Mesodermal cell (in vitro differentiated cells): ENCODE measurements at regions not wholly inside any gene's neighbourhood (a gene's known extent, or its start where the extent isn't known, plus 50 kb on each side); places are given as distances from the start of the nearest gene placed in this dataset.
A peak's percentile ranks its signal among the peaks of the same experiment; 100 is the strongest.

Source experiments
- H3K27ac ChIP-seq: 2 replicates; pipeline ENCODE4 v1.7.0; 2013; ENCODE audit warnings: mild to moderate bottlenecking, low read depth, low read length, moderate library complexity; ENCODE audit not compliant: severe bottlenecking
- H3K36me3 ChIP-seq: 2 replicates; pipeline ENCODE4 v1.7.1; 2013; ENCODE audit warnings: mild to moderate bottlenecking, low read length, moderate library complexity; ENCODE audit not compliant: control insufficient read depth, insufficient read depth
- H3K4me1 ChIP-seq: one replicate; pipeline ENCODE4 v1.7.1; 2013; ENCODE audit warnings: mild to moderate bottlenecking, low read length; ENCODE audit not compliant: insufficient read depth, control insufficient read depth, poor library complexity, severe bottlenecking
- H3K4me3 ChIP-seq: 2 replicates; pipeline ENCODE4 v1.7.0; 2013; ENCODE audit warnings: low read length, control low read depth, mild to moderate bottlenecking; ENCODE audit not compliant: insufficient read depth, poor library complexity, severe bottlenecking; ENCODE audit errors: extremely low read depth
- H3K9me3 ChIP-seq: 2 replicates; pipeline ENCODE4 v1.7.1; 2013; ENCODE audit warnings: mild to moderate bottlenecking, low read length, moderate library complexity; ENCODE audit not compliant: control insufficient read depth
- WGBS, 2 experiments: methylation state at CpG; one replicate each; pipeline ENCODE4 v1.1.5; 2013; ENCODE audit warnings: missing lambda C conversion rate in 2 of 2; ENCODE audit not compliant: insufficient coverage in 2 of 2; 5-methylcytosine and 5-hydroxymethylcytosine counted together

DNA sequence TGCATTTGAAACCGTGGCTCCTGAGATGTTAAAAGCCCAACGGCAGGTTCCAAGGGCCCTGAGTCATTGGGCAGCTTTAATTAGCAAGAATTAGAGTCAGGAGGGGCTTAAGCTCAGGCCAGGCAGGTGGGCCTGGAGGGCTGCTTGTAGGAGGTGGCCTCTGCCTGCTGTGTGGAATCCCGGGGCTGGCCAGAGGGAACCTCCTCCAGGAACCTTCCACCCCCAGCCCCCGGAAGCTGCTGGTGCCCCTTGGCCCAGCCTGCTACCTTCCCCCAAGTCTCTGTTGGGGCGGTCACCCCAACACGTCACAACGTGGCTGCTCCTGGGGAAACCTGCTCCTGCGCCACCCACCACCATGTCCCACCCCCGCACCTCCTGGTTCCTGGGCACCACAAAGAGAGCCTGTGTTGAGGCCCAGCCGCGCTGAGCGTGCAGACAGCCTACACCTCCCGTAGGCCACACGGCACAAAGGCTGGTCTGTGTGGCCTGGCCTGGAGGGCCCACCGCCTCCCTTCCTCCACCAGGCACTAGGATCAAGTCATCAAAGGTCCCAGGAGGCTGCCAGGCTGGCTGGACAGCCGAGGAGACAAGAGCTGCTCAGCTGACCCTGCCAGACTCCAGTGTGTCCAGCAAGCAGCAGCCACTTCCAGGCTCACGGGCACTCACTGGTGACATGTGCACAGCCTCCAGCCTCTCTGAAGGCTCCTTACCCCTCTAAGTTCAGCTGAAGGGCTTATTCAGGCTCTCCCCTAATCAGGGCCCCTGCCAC, 86.3 kb downstream of the SNX5 start:
- no peak overlapping the region for H3K4me3 ChIP-seq
- no peaks in the 10 kb centered on the region for H3K9me3 ChIP-seq
- 78 to 87% methylated on average over 11 to 14 of the region's 17 CpGs for WGBS, 2 experiments
- H3K36me3 ChIP-seq, result no peaks in the 10 kb centered on the region
- peaks cover 6% of the 10 kb centered on the region for H3K4me1 ChIP-seq
- H3K27ac ChIP-seq, result peak overlapping the region; percentile 36

DNA sequence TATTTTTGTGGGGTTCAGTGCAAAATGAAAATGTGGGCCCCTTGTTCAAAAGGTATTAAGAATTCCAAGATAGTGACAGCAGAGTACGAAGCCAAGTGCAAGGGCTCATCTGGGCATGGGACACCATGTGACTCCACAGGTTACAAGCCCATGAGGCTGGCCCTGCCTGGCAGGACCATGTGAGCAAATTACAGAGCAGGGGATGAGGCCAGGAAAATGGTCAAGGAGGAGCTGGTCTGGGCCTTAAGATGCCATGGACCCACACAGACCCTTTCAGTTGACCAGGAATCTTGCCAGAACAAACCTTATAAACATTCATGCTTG, 86.9 kb downstream of the SNX5 start:
- Histone ChIP-seq H3K27ac (no peak overlapping the region), H3K4me1 (peaks cover 6% of the 10 kb centered on the region), H3K36me3 (no peaks in the 10 kb centered on the region), H3K9me3 (no peaks in the 10 kb centered on the region), H3K4me3 (no peak overlapping the region)
- WGBS, 2 experiments, result 82 to 100% methylated on average over 1 of the region's 1 CpG

DNA sequence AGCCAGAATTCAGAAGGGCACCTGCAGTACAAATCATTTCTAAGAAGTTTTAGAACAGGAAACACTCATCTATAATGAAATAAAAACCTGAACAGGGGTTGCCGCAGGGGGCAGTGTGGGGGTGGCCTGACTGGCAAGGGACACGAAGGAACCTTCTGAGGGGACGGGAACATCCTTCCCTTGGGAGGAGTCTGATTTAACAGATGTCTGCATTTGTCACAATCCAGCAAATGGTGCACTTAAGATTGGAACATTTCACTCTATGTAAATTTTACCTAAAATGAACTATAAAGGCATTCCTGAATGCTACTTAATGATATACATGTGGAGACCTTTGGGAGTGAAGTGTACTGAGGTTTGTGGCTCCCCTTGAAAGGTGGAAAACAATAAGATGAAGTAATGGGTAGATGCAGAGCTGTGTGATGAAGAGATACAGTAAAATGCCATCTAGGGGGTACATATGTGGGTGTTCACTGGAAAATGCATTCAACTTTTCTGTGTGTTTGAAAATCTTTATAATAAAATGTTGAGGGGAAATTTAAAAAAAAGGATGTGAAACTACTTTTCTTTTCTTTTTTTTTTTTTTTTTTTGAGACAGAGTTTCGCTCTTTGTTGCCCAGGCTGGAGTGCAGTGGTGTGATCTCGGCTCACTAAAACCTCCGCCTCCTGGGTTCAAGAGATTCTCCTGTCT, 89.5 kb downstream of the SNX5 start:
- Histone ChIP-seq H3K4me1 (peaks cover 6% of the 10 kb centered on the region), H3K36me3 (no peaks in the 10 kb centered on the region), H3K4me3 (no peak overlapping the region), H3K9me3 (no peaks in the 10 kb centered on the region), H3K27ac (no peak overlapping the region)
- WGBS, 2 experiments, result 92 to 100% methylated on average over 3 to 4 of the region's 6 CpGs

DNA sequence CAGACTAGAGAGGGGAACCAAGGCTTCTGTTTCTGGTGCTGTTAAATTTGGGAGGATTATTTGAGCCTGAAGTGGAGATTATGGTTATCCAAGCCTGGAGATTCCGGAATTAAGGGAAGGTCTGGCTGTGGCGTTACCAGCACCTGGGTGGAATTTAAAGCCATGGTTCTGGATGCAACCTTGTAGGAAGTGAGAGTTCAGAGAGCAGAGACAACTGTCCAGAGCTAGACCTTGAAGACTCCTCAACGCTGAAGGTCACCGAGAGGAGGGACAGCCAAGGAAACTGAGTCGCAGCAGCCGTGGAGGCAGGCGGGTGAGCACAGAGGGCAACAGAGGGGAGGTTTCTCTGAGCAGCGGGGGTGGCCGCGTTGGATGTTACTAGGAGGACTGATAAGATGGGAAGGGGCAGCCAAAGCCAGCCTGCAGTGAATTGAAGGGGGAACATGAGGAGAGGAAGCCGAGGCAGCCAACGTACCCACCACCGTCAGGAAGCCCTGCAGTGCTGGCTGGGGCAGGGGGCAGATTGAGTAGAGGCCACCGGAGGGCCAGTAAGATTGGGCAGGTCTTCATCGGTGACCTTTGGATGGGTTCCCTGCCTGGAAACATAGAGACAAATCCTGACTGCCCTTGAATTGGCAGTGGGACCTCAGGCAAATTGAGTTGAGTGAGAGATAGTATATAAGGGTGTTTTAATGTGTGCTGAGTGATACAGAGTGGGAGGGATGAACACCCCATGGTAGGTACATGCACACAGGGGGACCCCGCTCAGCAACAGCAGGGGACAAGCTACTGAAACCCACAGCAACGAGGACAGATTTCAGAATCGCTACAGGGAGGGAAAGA, 90.3 kb downstream of the SNX5 start:
- H3K27ac ChIP-seq, result no peak overlapping the region
- H3K36me3 ChIP-seq, result no peaks in the 10 kb centered on the region
- H3K4me1 ChIP-seq, result peaks cover 6% of the 10 kb centered on the region
- H3K9me3 ChIP-seq, result no peaks in the 10 kb centered on the region
- WGBS, 2 experiments, result 91 to 94% methylated on average over 16 to 18 of the region's 18 CpGs
- H3K4me3 ChIP-seq, result no peak overlapping the region

DNA sequence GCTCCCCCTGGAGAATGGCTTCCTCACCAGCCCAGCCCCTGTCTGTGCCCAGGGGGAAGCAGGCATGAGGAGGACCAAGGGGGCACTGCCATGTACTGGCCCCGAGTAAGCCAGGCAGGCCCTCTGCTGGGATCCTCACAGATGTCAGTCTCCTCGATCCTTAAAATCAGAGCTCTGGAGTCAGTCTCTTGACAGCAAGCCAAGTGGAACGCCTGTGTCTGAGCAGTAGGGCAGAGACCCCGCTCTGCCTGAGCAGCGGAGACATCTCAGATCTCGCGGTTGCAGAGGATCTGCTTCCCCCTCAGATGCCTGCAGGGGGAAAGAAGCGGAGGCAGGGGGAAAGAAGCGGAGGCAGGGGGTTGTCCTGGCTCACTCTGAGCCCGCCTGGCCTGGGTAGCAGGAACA, 92.6 kb downstream of the SNX5 start:
- 45 to 53% methylated on average over 6 to 8 of the region's 10 CpGs for WGBS, 2 experiments
- Histone ChIP-seq H3K4me1 (no peaks in the 10 kb centered on the region), H3K27ac (no peak overlapping the region), H3K36me3 (no peaks in the 10 kb centered on the region), H3K9me3 (no peaks in the 10 kb centered on the region), H3K4me3 (no peak overlapping the region)

DNA sequence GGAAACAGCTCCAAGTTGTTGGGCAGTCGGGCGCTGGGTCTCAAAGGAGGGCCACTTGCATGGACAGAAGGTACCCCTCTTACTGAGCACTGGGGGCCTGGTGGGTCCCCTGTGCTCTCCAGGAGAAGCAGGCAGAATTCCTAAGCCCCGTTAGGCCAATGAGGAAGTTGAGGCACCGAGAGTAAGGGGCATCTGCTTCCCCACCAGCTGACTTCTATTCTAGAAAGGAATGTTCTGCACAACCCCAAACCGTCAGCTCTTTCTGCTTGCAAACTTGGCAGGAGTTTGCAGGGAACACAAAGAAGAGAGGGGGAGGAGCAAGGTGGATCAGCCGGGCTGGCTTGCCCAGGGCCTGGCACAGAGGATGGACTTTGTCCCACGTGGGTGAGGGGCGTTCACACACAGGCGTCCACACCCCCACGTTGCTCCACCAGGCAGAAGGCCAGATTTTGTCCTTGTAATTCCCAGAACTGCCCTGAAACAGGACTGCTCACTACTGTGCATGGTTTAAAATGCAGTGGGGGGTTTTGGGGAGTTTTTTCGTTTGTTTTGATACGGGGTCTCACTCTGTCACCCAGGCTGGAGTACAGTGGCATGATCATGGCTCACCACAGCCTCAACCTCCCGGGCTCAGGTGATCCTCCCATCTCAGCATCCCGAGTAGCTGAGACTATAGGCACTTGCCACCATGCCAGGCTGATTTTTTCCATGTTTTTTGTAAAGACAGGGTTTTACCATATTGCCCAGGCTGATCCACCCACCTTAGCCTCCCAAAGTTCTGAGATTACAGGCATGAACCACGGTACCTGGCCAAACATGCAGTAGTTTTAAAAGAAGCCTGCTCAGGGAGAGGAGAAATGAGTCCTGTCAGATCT, 93.3 kb downstream of the SNX5 start:
- H3K27ac ChIP-seq, result no peak overlapping the region
- no peaks in the 10 kb centered on the region for H3K9me3 ChIP-seq
- no peak overlapping the region for H3K4me3 ChIP-seq
- 81 to 84% methylated on average over 11 to 14 of the region's 15 CpGs for WGBS, 2 experiments
- H3K4me1 ChIP-seq, result no peaks in the 10 kb centered on the region
- H3K36me3 ChIP-seq, result no peaks in the 10 kb centered on the region

DNA sequence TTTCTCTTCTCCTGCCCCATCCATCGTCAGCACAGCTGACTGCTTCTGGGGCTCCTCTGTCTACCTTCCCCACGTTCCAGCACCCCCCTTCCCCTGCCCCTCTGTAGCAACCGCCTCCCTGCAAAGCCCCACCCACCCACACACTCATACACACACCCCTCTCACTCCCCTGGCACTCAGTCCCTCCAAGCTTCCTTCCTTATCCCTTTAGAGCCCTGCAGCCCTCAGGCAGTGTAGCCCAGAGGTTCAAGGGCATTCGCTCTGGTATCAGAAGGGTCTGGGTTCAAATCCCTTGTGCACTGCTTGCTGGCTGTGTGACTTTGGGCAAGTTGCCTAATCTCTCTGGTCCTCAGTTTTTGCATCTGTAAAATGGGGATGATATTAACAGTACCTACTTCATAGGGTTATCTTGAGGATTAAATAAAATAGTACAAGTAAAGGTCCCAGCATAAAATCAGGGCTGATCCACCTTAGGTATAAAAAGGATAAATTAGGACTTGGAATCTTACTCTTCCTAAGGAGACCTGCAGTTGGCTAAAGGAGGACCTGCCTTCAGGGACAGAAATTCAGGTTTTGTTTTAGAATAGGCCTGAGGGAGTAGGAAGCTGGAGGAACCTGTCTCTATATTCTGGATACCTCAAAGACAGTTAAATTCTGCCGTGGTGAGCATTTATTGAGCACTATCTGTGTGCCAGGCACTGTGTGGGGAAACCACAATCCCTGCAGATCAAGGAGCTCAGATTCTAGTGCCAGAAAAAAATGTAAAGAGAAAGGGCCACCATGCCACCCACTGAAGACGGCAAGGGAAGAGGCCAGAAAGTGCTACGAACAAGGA, 94.1 kb downstream of the SNX5 start:
- H3K4me1 ChIP-seq, result no peaks in the 10 kb centered on the region
- H3K27ac ChIP-seq, result no peak overlapping the region
- WGBS, 2 experiments, result 76 to 78% methylated on average over 5 to 6 of the region's 7 CpGs
- no peaks in the 10 kb centered on the region for H3K36me3 ChIP-seq
- no peak overlapping the region for H3K4me3 ChIP-seq
- H3K9me3 ChIP-seq, result no peaks in the 10 kb centered on the region

DNA sequence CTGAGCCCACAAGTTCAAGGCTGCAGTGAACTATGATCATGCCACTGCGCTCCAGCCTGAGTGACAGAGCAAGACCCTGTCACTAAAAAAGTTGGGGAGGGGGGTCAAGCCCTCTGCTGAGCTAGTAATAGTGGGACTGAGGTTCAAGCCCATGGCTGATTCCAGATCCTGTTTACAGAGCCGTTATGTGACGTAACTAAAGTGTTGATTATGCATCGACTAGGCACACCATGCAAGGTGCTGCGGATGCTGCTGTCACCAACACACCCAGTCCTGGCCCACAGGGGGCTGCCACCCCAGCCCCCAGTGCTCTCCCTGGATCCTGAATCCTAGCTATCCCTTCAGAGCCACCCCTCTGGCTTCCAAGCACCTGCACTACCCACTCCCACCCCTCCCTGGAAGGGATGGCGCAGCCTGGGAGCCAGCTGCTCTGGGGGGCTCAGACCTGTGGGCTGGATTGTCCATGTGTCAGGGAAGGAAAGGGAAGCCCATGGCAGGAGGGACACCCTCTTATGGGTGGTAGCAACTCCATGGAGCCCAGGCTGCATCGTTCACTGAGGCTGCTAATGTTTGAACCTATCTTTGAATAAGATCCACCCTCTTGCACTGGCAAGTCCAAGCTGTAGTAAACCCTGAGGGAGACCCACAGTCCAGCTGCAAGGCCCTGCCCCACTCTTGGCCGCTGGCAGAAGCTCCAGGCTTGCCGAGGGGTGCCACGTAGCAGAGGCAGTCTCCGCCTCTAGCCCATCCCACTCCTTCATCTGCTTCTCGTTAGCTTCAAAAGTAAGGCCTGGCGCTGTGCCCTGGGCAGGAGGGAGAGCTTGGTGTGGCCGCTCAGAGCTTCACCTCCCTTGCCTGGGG, 95.0 kb downstream of the SNX5 start:
- H3K4me3 ChIP-seq, result no peak overlapping the region

DNA sequence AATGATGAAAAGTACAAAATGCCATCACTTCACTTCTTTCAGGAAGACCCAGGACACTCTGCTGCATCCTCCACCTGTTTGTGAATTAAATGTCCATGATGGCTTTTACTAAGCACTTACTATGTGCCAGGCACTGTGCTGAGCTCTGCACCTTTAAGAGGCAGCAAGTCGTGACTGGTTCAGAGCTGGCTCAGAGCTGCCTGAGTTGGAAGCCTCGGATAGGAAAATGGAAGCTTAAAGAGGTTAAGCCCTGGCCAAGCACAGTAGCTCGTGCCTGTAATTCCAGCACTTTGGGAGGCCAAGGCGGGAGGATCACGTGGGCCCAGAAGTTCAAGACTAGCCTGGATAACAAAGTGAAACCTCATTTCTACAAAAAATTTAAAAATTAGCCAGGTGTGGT, 95.6 kb downstream of the SNX5 start:
- H3K4me1 ChIP-seq, result no peaks in the 10 kb centered on the region
- H3K4me3 ChIP-seq, result no peak overlapping the region
- no peak overlapping the region for H3K27ac ChIP-seq
- no peaks in the 10 kb centered on the region for H3K36me3 ChIP-seq
- 75 to 77% methylated on average over 5 of the region's 5 CpGs for WGBS, 2 experiments
- H3K9me3 ChIP-seq, result no peaks in the 10 kb centered on the region

More for the DNA sequence above, 95.0 kb downstream of the SNX5 start:
- no peaks in the 10 kb centered on the region for H3K9me3 ChIP-seq
- H3K36me3 ChIP-seq, result no peaks in the 10 kb centered on the region
- H3K4me1 ChIP-seq, result no peaks in the 10 kb centered on the region
- 68 to 79% methylated on average over 11 of the region's 14 CpGs for whole genome bisulfite sequencing, 2 experiments
- H3K27ac ChIP-seq, result no peak overlapping the region
